Fibroblast of villous mesenchyme (primary cell): ENCODE measurements at regions not wholly inside any gene's neighbourhood (a gene's known extent, or its start where the extent isn't known, plus 50 kb on each side); places are given as distances from the start of the nearest gene placed in this dataset.
A peak's percentile ranks its signal among the peaks of the same experiment; 100 is the strongest.

Experiments used
- DNase-seq: peaks from one replicate; pipeline ENCODE4 v3.0.0-alpha.2; 2010; ENCODE audit warnings: low read depth
- H3K4me3 ChIP-seq: 2 replicates; pipeline ENCODE4 v1.5.1; 2011; ENCODE audit warnings: low read depth, mild to moderate bottlenecking, low read length
- TF ChIP-seq, protein P1 (sequence below): IDR thresholded peaks from 2 replicates; pipeline ENCODE4 v1.5.1; 2012; ENCODE audit warnings: low read depth, mild to moderate bottlenecking, low read length; ENCODE audit not compliant: insufficient read depth

DNA sequence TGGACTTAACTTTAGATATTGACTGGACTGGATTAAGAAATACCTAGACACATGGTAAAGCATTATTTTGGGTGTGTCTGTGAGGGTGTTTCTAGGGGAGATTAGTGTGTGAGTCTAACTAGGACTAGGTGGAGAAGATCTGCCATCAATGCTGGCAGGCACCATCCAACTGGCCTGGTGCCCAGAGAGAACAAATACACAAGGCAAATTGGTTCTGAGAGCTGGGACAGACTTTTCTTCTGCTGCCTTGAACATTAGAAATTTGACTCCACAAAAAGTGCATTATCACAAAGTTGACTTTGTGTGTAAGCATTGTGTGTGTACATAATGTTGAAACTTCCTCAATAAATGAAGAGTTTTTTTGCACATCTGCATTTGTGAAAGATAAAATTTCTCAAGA lies 522.1 kb downstream of the SUCLA2 start:
- H3K4me3 ChIP-seq = no peak overlapping the region
- DNase-seq = no peak
- TF ChIP-seq, protein P1, sequence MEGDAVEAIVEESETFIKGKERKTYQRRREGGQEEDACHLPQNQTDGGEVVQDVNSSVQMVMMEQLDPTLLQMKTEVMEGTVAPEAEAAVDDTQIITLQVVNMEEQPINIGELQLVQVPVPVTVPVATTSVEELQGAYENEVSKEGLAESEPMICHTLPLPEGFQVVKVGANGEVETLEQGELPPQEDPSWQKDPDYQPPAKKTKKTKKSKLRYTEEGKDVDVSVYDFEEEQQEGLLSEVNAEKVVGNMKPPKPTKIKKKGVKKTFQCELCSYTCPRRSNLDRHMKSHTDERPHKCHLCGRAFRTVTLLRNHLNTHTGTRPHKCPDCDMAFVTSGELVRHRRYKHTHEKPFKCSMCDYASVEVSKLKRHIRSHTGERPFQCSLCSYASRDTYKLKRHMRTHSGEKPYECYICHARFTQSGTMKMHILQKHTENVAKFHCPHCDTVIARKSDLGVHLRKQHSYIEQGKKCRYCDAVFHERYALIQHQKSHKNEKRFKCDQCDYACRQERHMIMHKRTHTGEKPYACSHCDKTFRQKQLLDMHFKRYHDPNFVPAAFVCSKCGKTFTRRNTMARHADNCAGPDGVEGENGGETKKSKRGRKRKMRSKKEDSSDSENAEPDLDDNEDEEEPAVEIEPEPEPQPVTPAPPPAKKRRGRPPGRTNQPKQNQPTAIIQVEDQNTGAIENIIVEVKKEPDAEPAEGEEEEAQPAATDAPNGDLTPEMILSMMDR = no peak

DNA sequence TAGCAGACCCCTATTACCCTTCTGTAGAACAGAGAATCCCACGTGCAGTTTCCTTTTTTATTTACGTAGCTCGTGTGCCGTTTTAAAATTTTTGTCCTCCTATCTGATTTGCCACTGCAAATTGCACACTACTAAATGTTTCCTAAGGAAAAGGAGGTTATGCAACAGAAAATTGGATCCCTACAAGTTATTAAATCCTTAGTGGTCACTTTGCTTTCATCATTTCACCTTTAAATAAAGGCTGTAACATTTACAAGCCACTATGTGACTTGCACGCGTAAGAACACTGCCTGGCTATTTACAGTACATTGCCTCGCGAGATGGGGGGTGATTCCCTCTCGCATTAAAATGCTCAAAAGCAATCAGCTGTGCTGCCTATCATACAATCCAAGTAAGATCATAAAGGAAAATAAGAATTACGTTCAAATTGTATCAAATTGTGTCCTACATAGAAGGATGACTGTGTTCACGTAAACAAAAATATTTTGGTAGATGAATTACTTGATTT lies 525.6 kb downstream of the SUCLA2 start:
- DNase-seq = peak; percentile 37
- TF ChIP-seq, protein P1 = no peak
- H3K4me3 ChIP-seq = no peak overlapping the region

DNA sequence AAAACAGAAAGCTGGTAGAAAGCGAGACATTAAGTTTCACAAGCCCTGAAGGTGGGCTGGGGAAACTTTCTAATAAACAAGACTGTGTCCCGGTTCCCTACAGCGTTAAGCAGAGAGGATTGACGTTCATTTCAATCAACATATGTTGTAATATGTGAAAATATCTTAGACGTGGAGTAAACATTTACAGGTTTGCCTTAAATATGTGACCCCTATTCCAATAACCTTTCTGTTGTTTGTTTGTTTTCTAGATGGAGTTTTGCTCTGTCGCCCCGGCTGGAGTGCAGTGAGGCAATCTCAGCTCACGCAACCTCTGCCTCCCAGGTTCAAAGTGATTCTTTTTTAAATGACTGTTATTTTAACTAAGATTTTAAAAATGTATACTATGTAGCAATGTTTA lies 526.2 kb downstream of the SUCLA2 start:
- no peak overlapping the region for H3K4me3 ChIP-seq
- TF ChIP-seq, protein P1 = no peak
- DNase-seq = peak; percentile 62

DNA sequence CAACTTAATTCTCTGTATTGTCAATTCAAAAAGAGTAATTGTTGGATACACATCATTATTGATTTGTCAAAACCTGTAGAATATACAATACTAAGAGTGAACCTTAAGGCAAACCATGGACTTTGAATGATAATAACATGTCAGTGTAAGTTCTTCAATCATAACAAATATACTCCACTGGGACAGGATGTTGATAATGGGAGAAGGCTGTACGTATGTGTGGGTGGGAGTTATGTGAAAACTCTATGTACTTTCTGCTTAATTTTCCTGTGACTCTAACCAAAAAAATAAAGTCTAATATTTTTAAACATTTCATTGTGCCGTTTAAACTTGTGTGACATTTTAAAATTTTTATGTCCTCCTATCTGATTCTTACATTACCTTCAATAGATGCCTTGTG lies 526.7 kb downstream of the SUCLA2 start:
- peak; percentile 8 for DNase-seq
- TF ChIP-seq, protein P1 = no peak
- H3K4me3 ChIP-seq = no peak overlapping the region

DNA sequence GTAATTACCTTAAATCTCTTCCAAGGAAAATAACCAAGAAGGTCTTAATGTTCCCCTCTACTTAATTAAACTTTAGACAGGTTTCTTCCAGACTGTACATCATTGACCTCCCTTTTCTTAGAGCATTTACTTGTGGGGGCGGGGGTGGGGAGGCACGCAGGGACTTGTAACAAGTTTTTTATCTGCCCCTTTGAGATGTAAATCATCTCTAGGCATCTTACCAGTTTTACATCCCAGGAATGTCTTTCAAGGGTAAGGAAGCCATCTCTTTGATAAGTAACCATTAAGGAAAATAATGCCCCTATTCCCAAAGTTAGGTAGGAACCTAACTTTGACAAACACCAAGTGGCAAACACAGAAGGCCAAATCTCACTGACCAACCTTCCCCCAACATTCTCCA lies 528.6 kb downstream of the SUCLA2 start:
- no peak overlapping the region for H3K4me3 ChIP-seq
- TF ChIP-seq, protein P1 = no peak
- no peak for DNase-seq

DNA sequence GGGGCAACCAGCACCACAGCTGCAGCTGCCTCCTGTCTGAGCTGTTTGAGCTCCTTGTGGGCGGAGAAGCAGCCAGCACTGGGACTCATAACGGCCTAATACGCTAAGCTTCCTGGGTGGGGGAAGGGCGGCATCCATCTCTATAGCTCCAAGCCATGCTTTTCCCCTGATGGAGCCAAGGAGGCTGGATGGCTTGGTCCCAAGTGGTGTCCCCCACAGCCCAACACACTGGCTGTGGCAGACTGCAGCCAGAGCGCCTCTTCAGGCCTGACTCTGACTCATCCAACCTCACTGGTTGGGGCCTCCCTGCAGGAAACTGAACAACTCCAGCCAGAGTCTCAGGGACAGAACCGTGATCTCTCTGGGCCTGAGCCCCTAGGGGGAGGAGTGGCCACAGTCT lies 537.3 kb downstream of the SUCLA2 start:
- TF ChIP-seq, protein P1 = no peak
- peak; percentile 16 for DNase-seq
- no peak overlapping the region for H3K4me3 ChIP-seq

DNA sequence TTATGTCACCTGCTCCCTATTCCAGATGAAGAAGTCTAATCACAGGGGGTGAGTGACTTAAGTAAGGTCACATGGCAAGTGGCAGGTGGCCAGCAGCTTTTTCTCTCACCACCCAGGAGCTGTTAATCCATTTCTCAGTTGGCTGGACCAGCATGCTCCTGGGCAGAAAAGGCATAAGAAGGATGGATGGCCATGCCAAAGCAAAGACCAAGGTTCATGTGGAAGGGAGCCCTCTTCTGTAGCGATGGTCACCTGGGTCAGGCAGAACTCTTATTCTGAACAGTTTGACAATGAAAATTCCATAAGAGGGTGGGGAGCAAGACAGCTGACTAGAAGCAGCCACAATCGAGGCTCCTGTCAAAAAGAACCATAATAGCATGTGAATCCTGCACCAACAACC lies 538.1 kb downstream of the SUCLA2 start:
- no peak for DNase-seq
- TF ChIP-seq, protein P1 = no peak

More for the DNA sequence above, 538.1 kb downstream of the SUCLA2 start:
- H3K4me3 ChIP-seq = no peak overlapping the region
